Amygdala (tissue), 56 donors: ENCODE measurements at regions not wholly inside any gene's neighbourhood (a gene's known extent, or its start where the extent isn't known, plus 50 kb on each side); places are given as distances from the start of the nearest gene placed in this dataset.

Experiments used
- DNase-seq, 56 donors: peaks; one replicate each; lab custom pipeline; 2025; lab: John Stamatoyannopoulos, UW

GRCh38 chr11:92770419-92770818 is 199.0 kb upstream of the MTNR1B start:
- DNase-seq = no peak

DNA sequence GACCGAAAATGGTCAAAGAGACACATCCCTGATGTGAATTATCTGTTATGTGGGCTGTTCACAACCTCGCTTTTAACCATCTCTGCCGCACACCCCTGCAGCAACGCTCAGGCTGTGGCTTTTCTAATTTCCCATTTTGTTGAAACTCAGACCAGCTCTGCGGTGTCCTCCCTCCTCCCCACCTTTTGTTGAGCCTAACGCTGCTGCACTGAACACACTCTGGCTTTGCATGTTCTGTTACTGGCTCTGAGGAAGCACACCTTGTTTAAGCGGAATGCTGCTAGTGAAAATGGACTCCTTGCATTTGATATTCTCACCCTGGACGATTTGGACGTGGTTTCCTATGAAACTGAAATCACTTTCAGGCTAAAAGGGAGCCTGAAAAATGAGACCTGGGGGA is 198.5 kb upstream of the MTNR1B start:
- no peak for DNase-seq

GRCh38 chr11:92771701-92772100 is 197.8 kb upstream of the MTNR1B start:
- no peak for DNase-seq

DNA sequence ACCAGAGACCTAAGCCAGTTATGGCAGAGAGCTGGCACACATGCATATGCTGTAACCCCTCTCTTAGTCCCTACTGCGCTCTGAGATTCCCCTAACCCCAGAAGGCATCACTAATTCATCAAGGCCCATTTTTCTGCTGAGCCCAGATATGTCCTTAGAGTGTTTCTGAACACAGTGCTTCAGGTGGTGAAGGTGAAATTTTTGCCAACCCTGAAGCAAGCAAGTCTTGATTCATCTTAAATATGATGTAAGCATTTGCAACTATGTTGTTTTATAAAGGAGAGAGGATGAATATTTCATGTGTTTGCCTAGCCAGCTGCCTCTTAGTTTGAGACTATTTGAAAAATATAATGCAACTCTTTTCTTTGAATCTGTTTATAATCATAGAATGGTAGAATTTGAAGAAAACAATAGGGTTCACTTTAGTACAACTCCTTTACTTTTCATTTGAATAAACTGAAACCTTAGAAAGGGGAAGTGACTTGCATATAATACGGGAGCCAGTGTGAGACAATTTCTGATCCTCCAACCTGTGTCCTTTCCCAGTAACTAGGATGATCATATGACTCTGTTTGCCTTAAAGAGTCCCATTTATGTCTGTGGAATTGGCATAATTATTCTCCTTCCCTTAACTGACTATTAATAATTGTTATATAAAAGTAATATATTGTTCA is 194.3 kb upstream of the MTNR1B start:
- no peak for DNase-seq

DNA sequence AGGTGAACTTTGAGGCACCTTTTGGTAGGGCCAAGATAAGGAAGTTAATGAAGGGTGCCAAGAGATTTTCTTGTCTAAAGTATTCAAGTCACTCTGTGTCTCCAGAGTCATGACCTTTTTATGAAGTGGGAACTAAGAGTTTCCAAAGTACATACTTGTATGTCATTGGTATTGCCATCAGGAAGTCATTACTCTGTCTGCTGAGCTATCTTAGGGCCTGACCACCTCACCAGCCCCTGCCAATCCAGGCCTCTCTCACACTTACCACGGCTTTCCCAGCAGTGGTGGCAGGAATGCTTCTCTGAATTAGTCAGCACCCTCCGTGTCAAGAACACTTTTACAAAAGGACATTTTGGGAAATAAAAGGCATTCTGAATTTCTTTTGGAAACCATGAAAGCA is 192.8 kb upstream of the MTNR1B start:
- DNase-seq = no peak

- DNase-seq = no peak
Measured at GRCh38 chr11:92779746-92780145, 189.7 kb upstream of the MTNR1B start.

- no peak for DNase-seq
Measured at GRCh38 chr11:92781151-92781550, 188.3 kb upstream of the MTNR1B start.

DNA sequence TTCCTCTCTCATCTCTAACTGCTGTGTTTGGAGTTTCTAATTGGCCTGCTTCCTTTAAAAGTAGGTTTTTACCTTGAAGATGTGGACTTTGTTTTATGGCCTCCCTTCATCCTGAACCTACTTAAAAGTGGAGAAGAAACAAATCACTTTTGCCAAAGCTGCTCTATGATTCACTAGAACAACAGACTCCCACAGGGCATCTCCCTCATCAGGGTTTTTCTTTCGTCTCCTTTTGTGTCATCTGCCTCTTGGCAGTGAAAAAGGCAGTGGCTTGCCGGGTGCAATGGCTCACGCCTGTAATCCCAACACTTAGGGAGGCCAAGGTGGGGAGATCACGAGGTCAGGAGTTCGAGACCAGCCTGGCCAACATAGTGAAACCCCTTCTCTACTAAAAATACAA is 186.6 kb upstream of the MTNR1B start:
- DNase-seq = no peak

- peak in 7 of 56 donors; percentile 4 to 49 (median 23) for DNase-seq
Measured at GRCh38 chr11:92784331-92784730, 185.1 kb upstream of the MTNR1B start.

DNA sequence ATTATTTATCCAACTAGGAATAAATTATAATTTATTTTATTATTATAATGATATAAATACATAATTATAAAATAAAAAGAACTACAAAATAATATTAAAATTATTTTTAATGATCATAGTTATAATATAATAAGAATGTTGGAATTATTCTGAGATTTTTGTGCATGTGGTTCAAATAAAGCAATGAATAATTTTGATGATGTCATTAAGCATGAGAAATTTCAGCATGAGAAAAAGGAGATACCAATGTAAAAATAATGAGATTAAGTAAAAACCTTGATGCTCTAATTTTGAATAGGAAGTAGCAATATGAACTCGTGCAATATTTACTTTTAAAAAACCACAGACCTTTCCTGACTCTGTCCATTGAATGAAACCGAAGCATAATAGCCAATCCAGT is 181.8 kb upstream of the MTNR1B start:
- no peak for DNase-seq

DNA sequence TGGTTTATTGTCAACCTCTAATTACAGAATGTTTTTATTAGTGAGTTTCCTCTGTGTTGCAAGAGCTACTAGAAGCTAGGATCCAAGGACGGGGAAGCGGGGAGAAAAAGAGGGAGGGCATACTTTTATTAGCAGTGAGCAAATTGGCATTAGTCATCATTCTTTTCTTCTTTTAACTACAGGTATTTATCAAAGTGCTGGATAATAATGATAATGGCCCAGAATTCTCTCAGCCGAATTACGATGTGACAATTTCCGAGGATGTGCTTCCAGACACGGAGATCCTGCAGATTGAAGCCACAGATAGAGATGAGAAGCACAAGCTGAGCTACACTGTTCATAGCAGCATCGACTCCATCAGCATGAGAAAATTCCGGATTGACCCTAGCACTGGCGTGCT is 179.7 kb upstream of the MTNR1B start:
- DNase-seq = no peak

GRCh38 chr11:92790366-92790765 is 179.1 kb upstream of the MTNR1B start:
- DNase-seq = no peak

DNA sequence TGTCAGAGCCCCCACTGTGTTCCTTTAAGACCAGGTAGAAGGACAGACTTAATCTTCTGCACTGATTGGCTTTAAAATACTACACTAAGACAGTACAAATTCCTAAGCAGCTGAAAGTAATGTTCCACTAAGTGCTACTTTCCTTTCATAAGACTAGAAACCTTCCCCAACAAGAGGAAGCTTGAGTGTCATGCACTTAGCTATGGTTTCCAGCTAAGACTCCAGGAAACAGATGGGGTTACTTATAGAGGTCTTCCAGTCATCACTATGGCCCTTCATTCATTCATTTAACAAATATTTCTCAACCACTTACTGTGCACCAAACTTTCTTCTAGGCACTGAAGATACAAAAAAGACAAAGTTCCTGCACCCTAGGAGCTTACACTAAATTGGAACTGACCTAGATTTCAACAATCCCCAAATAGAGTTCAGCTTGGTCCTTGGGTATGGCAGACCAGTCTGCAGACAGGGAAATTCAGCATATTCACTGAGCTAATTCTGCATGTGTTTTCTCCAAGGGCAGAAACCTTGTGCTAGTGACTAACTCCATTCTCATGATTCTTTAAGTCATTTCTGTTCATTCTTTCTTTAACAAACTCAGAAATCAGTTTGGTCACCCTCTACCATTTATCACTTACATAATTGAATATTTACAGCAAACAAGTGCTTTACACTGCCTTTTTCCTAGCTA is 178.4 kb upstream of the MTNR1B start:
- no peak for DNase-seq

DNA sequence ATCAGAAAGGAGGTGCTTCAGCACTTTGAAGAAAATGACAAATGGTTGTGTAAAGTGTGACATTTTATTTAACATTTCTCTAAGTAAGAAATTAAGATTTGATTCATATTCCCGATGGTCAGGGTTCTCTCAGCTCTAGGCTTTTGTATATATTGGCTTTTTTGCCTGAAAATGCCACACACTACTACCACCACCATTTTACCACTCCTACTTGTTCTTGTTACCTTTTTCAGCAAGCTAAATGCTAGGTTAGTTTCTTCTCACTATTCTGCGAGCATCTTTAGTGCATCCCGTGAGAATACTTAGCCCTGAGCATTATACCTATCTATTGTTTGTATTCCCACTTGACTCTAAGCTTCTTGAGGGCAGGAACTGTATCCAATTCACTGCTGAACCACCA is 177.6 kb upstream of the MTNR1B start:
- DNase-seq = no peak

- DNase-seq = no peak
Measured at GRCh38 chr11:92793189-92793588, 176.3 kb upstream of the MTNR1B start.

GRCh38 chr11:92794783-92795182 is 174.7 kb upstream of the MTNR1B start:
- no peak for DNase-seq

- DNase-seq = peak in 1 of 56 donors; percentile 10
Measured at GRCh38 chr11:92796744-92797143, 172.7 kb upstream of the MTNR1B start.

DNA sequence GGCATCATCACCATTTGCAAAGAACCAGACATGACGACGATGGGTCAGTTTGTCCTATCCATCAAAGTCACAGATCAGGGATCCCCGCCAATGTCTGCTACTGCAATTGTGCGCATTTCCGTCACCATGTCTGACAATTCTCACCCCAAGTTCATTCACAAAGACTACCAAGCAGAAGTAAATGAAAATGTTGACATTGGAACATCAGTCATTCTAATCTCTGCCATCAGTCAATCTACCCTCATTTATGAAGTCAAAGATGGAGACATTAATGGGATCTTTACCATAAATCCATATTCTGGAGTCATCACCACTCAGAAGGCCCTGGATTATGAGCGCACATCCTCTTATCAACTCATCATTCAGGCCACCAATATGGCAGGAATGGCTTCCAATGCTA is 171.6 kb upstream of the MTNR1B start:
- DNase-seq = no peak

GRCh38 chr11:92801685-92802084 is 167.8 kb upstream of the MTNR1B start:
- DNase-seq = no peak

- no peak for DNase-seq
Measured at GRCh38 chr11:92802644-92803043, 166.8 kb upstream of the MTNR1B start.

- no peak for DNase-seq
Measured at GRCh38 chr11:92803391-92803790, 166.1 kb upstream of the MTNR1B start.

DNA sequence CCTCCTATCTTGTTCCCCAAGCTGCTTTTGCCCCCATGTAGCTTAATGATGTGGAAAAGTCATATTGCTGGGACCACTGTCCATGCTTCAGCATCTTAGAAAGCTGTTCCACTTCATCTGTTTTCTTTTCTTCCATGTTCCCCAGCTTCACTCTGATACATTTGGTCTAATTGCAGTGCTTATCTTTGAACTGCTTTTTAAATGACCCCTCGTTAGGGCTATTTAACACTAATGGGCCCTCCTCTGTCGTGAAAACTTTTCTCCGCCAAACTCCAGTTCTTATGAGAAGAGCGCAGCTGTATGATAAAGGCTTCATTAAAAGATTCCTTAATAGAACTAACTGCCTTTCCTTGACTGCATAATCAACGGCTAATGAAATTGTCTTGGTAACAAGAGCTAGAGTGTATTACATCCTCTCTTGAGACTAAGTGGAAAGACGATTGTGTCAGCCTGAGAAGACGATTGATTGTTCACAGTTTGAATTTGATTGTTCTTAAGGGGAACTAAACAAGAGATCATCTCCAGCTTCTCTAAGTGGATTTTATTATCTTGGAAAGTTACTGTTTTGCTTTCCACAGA is 165.0 kb upstream of the MTNR1B start:
- no peak for DNase-seq
